WTC11 (cell line): ENCODE measurements at regions not wholly inside any gene's neighbourhood (a gene's known extent, or its start where the extent isn't known, plus 50 kb on each side); places are given as distances from the start of the nearest gene placed in this dataset.

Experiments
- ATAC-seq: fragments of 200-7000 bp; cut with Tn5 transposase; 2 replicates; pipeline ENCODE4 v1.10.0; 2021; ENCODE audit warnings: mild to moderate bottlenecking, moderate library complexity
- CTCF ChIA-PET: fragments of 300-600 bp; sonication (Branson Sonifier 250); formaldehyde crosslinking; loops from one replicate; lab custom pipeline; 2021; ENCODE audit warnings: antibody characterized with exemption; lab: Charles Lee
- POLR2A ChIA-PET: fragments of 350-600 bp; sonication (Branson Sonifier 250); formaldehyde crosslinking; loops from one replicate; lab custom pipeline; 2021; ENCODE audit warnings: antibody characterized with exemption; lab: Charles Lee
- DNase-seq: peaks from one replicate; pipeline ENCODE4 v3.0.0; 2021; ENCODE audit warnings: low spot score
- H3K27ac Mint-ChIP-seq: 2 replicates; pipeline ENCODE4 v1.8.0; 2021; ENCODE audit warnings: mixed read lengths
- H3K27me3 Mint-ChIP-seq: 2 replicates; pipeline ENCODE4 v1.8.0; 2021; ENCODE audit warnings: low read depth, mild to moderate bottlenecking, moderate library complexity, mixed read lengths
- H3K36me3 Mint-ChIP-seq: 2 replicates; pipeline ENCODE4 v1.8.0; 2021; ENCODE audit warnings: mixed read lengths
- H3K4me1 Mint-ChIP-seq: 2 replicates; pipeline ENCODE4 v1.8.0; 2022; ENCODE audit warnings: mixed read lengths
- H3K4me3 Mint-ChIP-seq: 2 replicates; pipeline ENCODE4 v1.8.0; 2021; ENCODE audit warnings: mild to moderate bottlenecking, moderate library complexity, mixed read lengths
- H3K9me3 Mint-ChIP-seq: 2 replicates; pipeline ENCODE4 v1.8.0; 2021; ENCODE audit warnings: mixed read lengths
- ATF3 ChIP-seq: sonication (generic); formaldehyde crosslinking; conservative IDR thresholded peaks from 2 replicates; pipeline ENCODE4 v1.8.1; 2022; ENCODE audit warnings: mild to moderate bottlenecking, missing genetic modification reagents
- CREB1 ChIP-seq: sonication (generic); formaldehyde crosslinking; IDR thresholded peaks from 2 replicates; pipeline ENCODE4 v1.8.0; 2023; ENCODE audit warnings: mild to moderate bottlenecking, missing genetic modification reagents
- E2F1 ChIP-seq: sonication (generic); formaldehyde crosslinking; IDR thresholded peaks from 2 replicates; pipeline ENCODE4 v1.8.0; 2022; ENCODE audit warnings: mild to moderate bottlenecking, missing genetic modification reagents
- ELF4 ChIP-seq: sonication (generic); formaldehyde crosslinking; IDR thresholded peaks from 2 replicates; pipeline ENCODE4 v1.8.1; 2022; ENCODE audit warnings: low read depth, mild to moderate bottlenecking, moderate library complexity, missing genetic modification reagents
- FOXJ3 ChIP-seq: sonication (generic); formaldehyde crosslinking; IDR thresholded peaks from 2 replicates; pipeline ENCODE4 v1.9.0; 2021; ENCODE audit warnings: missing genetic modification reagents, mild to moderate bottlenecking, borderline replicate concordance
- HMGA2 ChIP-seq: fragments of 250-450 bp; sonication (Bioruptor Pico); IDR thresholded peaks from 2 replicates; pipeline ENCODE4 v1.4.0; 2021; ENCODE audit warnings: mild to moderate bottlenecking, moderate library complexity
- NFATC4 ChIP-seq: fragments of 250-450 bp; sonication (Bioruptor Pico); IDR thresholded peaks from 2 replicates; pipeline ENCODE4 v1.9.0; 2021; ENCODE audit warnings: mild to moderate bottlenecking
- NR3C1 ChIP-seq: sonication (generic); formaldehyde crosslinking; conservative IDR thresholded peaks from 2 replicates; pipeline ENCODE4 v1.8.1; 2023; ENCODE audit warnings: low read depth, mild to moderate bottlenecking, missing genetic modification reagents
- OVOL2 ChIP-seq: fragments of 250-450 bp; sonication (Bioruptor Pico); IDR thresholded peaks from 2 replicates; pipeline ENCODE4 v1.9.0; 2021; ENCODE audit warnings: mild to moderate bottlenecking, borderline replicate concordance
- SMAD3 ChIP-seq: sonication (generic); formaldehyde crosslinking; IDR thresholded peaks from 2 replicates; pipeline ENCODE4 v1.8.0; 2022; ENCODE audit warnings: missing genetic modification reagents, mild to moderate bottlenecking, borderline replicate concordance
- TCF7 ChIP-seq: sonication (generic); formaldehyde crosslinking; IDR thresholded peaks from 2 replicates; pipeline ENCODE4 v1.8.0; 2022; ENCODE audit warnings: mild to moderate bottlenecking, low read depth, missing genetic modification reagents, moderate library complexity
- TEAD4 ChIP-seq: sonication (generic); formaldehyde crosslinking; IDR thresholded peaks from 2 replicates; pipeline ENCODE4 v1.8.0; 2022; ENCODE audit warnings: mild to moderate bottlenecking, missing genetic modification reagents
- TP53 ChIP-seq: sonication (generic); formaldehyde crosslinking; IDR thresholded peaks from 2 replicates; pipeline ENCODE4 v1.8.1; 2023; ENCODE audit warnings: mild to moderate bottlenecking, missing genetic modification reagents
- ZNF121 ChIP-seq: sonication (generic); formaldehyde crosslinking; IDR thresholded peaks from 2 replicates; pipeline ENCODE4 v1.8.0; 2023; ENCODE audit warnings: missing genetic modification reagents
- ZNF416 ChIP-seq: fragments of 250-450 bp; sonication (Bioruptor Pico); IDR thresholded peaks from 2 replicates; pipeline ENCODE4 v1.9.0; 2021; ENCODE audit warnings: mild to moderate bottlenecking, inconsistent platforms
- ZNF423 ChIP-seq: fragments of 250-450 bp; sonication (Bioruptor Pico); IDR thresholded peaks from 2 replicates; pipeline ENCODE4 v2.1.2; 2022; ENCODE audit warnings: mild to moderate bottlenecking, moderate library complexity
- ZSCAN18 ChIP-seq: fragments of 250-450 bp; sonication (Bioruptor Pico); IDR thresholded peaks from 2 replicates; pipeline ENCODE4 v2.1.2; 2022; ENCODE audit warnings: mild to moderate bottlenecking, moderate library complexity
- TF ChIP-seq, protein P1 (sequence below): fragments of 250-450 bp; sonication (Bioruptor Pico); IDR thresholded peaks from 2 replicates; pipeline ENCODE4 v1.9.0; 2021; ENCODE audit warnings: moderate library complexity, mild to moderate bottlenecking, inconsistent platforms, borderline replicate concordance
- TF ChIP-seq, protein P2 (sequence below): sonication (generic); formaldehyde crosslinking; IDR thresholded peaks from 2 replicates; pipeline ENCODE4 v1.8.0; 2022; ENCODE audit warnings: mild to moderate bottlenecking, missing genetic modification reagents
- TF ChIP-seq, protein P3 (sequence below): sonication (generic); formaldehyde crosslinking; IDR thresholded peaks from 2 replicates; pipeline ENCODE4 v1.8.0; 2022; ENCODE audit warnings: missing genetic modification reagents
- TF ChIP-seq, protein P4 (sequence below): sonication (generic); formaldehyde crosslinking; conservative IDR thresholded peaks from 2 replicates; pipeline ENCODE4 v1.8.1; 2023; ENCODE audit warnings: mild to moderate bottlenecking, low read depth, missing genetic modification reagents, moderate library complexity
- TF ChIP-seq, protein P5 (sequence below): sonication (generic); formaldehyde crosslinking; IDR thresholded peaks from 2 replicates; pipeline ENCODE4 v1.8.1; 2023; ENCODE audit warnings: mild to moderate bottlenecking, missing genetic modification reagents, borderline replicate concordance

DNA sequence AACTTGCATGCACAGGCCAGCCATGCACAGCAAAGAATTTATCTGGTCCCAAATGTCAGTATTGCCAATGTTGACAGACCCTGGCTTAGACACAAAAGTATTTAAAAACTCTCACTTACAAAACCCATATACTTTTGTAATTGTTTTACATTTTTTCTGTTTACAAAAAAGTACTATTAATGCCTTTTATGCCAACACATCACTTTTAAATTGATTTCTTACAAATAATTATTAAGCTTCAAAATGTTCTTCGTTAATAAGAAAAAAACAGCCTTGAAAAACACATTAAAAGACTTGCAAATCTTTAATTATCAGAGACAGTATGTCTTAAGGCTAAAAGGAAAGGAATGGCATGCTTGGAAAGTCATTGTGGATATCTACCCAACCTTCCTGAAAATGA is 181.3 kb upstream of the TWIST2 start:
- POLR2A ChIA-PET, result no interaction called here
- H3K27me3 Mint-ChIP-seq, result peaks cover 5% of the 10 kb centered on the region
- no peak overlapping the region for H3K4me3 Mint-ChIP-seq
- H3K9me3 Mint-ChIP-seq, result peaks cover 43% of the 10 kb centered on the region
- ATAC-seq (no peak), DNase-seq (no peak)
- no peaks in the 10 kb centered on the region for H3K4me1 Mint-ChIP-seq
- TF ChIP-seq FOXJ3 (CRISPR knock-in tag) (no peak), ZNF423 (no peak), ZSCAN18 (CRISPR knock-in tag) (no peak), HMGA2 (CRISPR knock-in tag) (no peak), ZNF121 (no peak), TCF7 (CRISPR knock-in tag) (no peak), TEAD4 (CRISPR knock-in tag) (no peak), TP53 (CRISPR knock-in tag) (no peak), OVOL2 (CRISPR knock-in tag) (no peak), ELF4 (CRISPR knock-in tag) (no peak), NFATC4 (CRISPR knock-in tag) (no peak), NR3C1 (CRISPR knock-in tag) (no peak)
- TF ChIP-seq, protein P1, sequence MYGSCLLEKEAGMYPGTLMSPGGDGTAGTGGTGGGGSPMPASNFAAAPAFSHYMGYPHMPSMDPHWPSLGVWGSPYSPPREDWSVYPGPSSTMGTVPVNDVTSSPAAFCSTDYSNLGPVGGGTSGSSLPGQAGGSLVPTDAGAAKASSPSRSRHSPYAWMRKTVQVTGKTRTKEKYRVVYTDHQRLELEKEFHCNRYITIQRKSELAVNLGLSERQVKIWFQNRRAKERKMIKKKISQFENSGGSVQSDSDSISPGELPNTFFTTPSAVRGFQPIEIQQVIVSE (CRISPR knock-in tag), result no peak
- TF ChIP-seq, protein P2, sequence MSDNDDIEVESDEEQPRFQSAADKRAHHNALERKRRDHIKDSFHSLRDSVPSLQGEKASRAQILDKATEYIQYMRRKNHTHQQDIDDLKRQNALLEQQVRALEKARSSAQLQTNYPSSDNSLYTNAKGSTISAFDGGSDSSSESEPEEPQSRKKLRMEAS (CRISPR knock-in tag), result no peak
- TF ChIP-seq, protein P3, sequence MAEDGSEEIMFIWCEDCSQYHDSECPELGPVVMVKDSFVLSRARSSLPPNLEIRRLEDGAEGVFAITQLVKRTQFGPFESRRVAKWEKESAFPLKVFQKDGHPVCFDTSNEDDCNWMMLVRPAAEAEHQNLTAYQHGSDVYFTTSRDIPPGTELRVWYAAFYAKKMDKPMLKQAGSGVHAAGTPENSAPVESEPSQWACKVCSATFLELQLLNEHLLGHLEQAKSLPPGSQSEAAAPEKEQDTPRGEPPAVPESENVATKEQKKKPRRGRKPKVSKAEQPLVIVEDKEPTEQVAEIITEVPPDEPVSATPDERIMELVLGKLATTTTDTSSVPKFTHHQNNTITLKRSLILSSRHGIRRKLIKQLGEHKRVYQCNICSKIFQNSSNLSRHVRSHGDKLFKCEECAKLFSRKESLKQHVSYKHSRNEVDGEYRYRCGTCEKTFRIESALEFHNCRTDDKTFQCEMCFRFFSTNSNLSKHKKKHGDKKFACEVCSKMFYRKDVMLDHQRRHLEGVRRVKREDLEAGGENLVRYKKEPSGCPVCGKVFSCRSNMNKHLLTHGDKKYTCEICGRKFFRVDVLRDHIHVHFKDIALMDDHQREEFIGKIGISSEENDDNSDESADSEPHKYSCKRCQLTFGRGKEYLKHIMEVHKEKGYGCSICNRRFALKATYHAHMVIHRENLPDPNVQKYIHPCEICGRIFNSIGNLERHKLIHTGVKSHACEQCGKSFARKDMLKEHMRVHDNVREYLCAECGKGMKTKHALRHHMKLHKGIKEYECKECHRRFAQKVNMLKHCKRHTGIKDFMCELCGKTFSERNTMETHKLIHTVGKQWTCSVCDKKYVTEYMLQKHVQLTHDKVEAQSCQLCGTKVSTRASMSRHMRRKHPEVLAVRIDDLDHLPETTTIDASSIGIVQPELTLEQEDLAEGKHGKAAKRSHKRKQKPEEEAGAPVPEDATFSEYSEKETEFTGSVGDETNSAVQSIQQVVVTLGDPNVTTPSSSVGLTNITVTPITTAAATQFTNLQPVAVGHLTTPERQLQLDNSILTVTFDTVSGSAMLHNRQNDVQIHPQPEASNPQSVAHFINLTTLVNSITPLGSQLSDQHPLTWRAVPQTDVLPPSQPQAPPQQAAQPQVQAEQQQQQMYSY (CRISPR knock-in tag), result no peak
- CTCF ChIA-PET, result no interaction called here
- H3K27ac Mint-ChIP-seq, result no peak overlapping the region
- no peaks in the 10 kb centered on the region; the same call in 1 of the 2 replicates for H3K36me3 Mint-ChIP-seq

GRCh38 chr2:238667008-238667407 is 180.9 kb upstream of the TWIST2 start:
- no peaks in the 10 kb centered on the region; the same call in 1 of the 2 replicates for H3K36me3 Mint-ChIP-seq
- no peaks in the 10 kb centered on the region for H3K4me1 Mint-ChIP-seq
- H3K9me3 Mint-ChIP-seq, result peaks cover 47% of the 10 kb centered on the region
- ATAC-seq, result no peak
- ChIA-PET CTCF (no interaction called here), POLR2A (no interaction called here)
- no peak overlapping the region for H3K27ac Mint-ChIP-seq
- no peak overlapping the region for H3K4me3 Mint-ChIP-seq
- no peak for DNase-seq
- H3K27me3 Mint-ChIP-seq, result peaks cover 7% of the 10 kb centered on the region
- TF ChIP-seq NR3C1 (CRISPR knock-in tag) (no peak), E2F1 (CRISPR knock-in tag) (no peak), CREB1 (no peak), ZNF416 (no peak), ATF3 (no peak), SMAD3 (CRISPR knock-in tag) (no peak), ZNF423 (no peak)
- TF ChIP-seq, protein P4, sequence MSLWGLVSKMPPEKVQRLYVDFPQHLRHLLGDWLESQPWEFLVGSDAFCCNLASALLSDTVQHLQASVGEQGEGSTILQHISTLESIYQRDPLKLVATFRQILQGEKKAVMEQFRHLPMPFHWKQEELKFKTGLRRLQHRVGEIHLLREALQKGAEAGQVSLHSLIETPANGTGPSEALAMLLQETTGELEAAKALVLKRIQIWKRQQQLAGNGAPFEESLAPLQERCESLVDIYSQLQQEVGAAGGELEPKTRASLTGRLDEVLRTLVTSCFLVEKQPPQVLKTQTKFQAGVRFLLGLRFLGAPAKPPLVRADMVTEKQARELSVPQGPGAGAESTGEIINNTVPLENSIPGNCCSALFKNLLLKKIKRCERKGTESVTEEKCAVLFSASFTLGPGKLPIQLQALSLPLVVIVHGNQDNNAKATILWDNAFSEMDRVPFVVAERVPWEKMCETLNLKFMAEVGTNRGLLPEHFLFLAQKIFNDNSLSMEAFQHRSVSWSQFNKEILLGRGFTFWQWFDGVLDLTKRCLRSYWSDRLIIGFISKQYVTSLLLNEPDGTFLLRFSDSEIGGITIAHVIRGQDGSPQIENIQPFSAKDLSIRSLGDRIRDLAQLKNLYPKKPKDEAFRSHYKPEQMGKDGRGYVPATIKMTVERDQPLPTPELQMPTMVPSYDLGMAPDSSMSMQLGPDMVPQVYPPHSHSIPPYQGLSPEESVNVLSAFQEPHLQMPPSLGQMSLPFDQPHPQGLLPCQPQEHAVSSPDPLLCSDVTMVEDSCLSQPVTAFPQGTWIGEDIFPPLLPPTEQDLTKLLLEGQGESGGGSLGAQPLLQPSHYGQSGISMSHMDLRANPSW, result no peak
- TF ChIP-seq, protein P5, sequence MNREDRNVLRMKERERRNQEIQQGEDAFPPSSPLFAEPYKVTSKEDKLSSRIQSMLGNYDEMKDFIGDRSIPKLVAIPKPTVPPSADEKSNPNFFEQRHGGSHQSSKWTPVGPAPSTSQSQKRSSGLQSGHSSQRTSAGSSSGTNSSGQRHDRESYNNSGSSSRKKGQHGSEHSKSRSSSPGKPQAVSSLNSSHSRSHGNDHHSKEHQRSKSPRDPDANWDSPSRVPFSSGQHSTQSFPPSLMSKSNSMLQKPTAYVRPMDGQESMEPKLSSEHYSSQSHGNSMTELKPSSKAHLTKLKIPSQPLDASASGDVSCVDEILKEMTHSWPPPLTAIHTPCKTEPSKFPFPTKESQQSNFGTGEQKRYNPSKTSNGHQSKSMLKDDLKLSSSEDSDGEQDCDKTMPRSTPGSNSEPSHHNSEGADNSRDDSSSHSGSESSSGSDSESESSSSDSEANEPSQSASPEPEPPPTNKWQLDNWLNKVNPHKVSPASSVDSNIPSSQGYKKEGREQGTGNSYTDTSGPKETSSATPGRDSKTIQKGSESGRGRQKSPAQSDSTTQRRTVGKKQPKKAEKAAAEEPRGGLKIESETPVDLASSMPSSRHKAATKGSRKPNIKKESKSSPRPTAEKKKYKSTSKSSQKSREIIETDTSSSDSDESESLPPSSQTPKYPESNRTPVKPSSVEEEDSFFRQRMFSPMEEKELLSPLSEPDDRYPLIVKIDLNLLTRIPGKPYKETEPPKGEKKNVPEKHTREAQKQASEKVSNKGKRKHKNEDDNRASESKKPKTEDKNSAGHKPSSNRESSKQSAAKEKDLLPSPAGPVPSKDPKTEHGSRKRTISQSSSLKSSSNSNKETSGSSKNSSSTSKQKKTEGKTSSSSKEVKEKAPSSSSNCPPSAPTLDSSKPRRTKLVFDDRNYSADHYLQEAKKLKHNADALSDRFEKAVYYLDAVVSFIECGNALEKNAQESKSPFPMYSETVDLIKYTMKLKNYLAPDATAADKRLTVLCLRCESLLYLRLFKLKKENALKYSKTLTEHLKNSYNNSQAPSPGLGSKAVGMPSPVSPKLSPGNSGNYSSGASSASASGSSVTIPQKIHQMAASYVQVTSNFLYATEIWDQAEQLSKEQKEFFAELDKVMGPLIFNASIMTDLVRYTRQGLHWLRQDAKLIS (CRISPR knock-in tag), result no peak
